ENCODE measurements at regions not wholly inside any gene's neighbourhood (a gene's known extent, or its start where the extent isn't known, plus 50 kb on each side); places are given as distances from the start of the nearest gene placed in this dataset.

- Histone ChIP-seq H3K27me3 (ENCODE audit: control insufficient read depth in 1 of 2, insufficient read depth in 2 of 2, low read length in 2 of 2) (no peaks in the 10 kb centered on the region), H3K4me1 (ENCODE audit: control insufficient read depth in 2 of 2, insufficient read depth in 2 of 2, low read length in 1 of 2) (peaks cover 0 to 3% of the 10 kb centered on the region in 2 donors), H3K36me3 (ENCODE audit: control insufficient read depth in 2 of 2, insufficient read depth in 2 of 2, low read length in 1 of 2) (no peaks in the 10 kb centered on the region), H3K9me3 (ENCODE audit: control insufficient read depth in 2 of 2, insufficient read depth in 1 of 2, low read depth in 1 of 2, low read length in 1 of 2) (no peaks in the 10 kb centered on the region), H3K4me3 (ENCODE audit: low read depth in 1 of 2, low read length in 2 of 2) (no peak overlapping the region), H3K27ac (ENCODE audit: low read depth in 2 of 2, low read length in 1 of 2) (no peak overlapping the region)
- WGBS, 2 donors, result 60 to 63% methylated on average over 19 of the region's 19 CpGs
These were observed 76.3 kb upstream of the IQSEC1 start for GRCh38 chr3:13149330-13150108.

GRCh38 chr3:13148561-13149329 is 75.5 kb upstream of the IQSEC1 start:
- Histone ChIP-seq H3K9me3 (ENCODE audit: control insufficient read depth in 2 of 2, insufficient read depth in 1 of 2, low read depth in 1 of 2, low read length in 1 of 2) (no peaks in the 10 kb centered on the region), H3K4me1 (ENCODE audit: control insufficient read depth in 2 of 2, insufficient read depth in 2 of 2, low read length in 1 of 2) (peaks cover 0 to 3% of the 10 kb centered on the region in 2 donors), H3K27ac (ENCODE audit: low read depth in 2 of 2, low read length in 1 of 2) (no peak overlapping the region), H3K27me3 (ENCODE audit: control insufficient read depth in 1 of 2, insufficient read depth in 2 of 2, low read length in 2 of 2) (no peaks in the 10 kb centered on the region), H3K36me3 (ENCODE audit: control insufficient read depth in 2 of 2, insufficient read depth in 2 of 2, low read length in 1 of 2) (no peaks in the 10 kb centered on the region), H3K4me3 (ENCODE audit: low read depth in 1 of 2, low read length in 2 of 2) (no peak overlapping the region)
- 70 to 71% methylated on average over 13 of the region's 13 CpGs for WGBS, 2 donors

DNA sequence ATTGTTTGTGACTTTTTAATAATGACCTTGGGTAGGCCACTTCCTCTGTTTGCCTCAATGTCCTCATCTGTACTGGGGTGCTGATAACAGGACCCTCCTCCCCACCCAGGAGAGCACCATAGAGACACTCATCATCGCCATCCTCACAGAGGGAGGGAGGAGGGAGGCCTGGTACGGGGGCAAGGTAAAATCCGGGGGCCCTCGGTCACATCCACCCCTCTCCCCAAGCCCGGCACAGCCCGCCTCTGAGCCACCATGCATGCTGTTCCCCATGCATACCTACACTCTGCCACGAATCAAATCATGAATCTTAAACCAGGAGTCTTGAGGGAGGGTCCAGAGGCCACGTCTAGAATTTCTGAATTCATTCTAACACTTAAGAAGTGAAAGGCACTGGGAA is 74.9 kb upstream of the IQSEC1 start:
- Histone ChIP-seq H3K27me3 (ENCODE audit: control insufficient read depth in 1 of 2, insufficient read depth in 2 of 2, low read length in 2 of 2) (no peaks in the 10 kb centered on the region), H3K4me3 (ENCODE audit: low read depth in 1 of 2, low read length in 2 of 2) (no peak overlapping the region), H3K36me3 (ENCODE audit: control insufficient read depth in 2 of 2, insufficient read depth in 2 of 2, low read length in 1 of 2) (no peaks in the 10 kb centered on the region), H3K4me1 (ENCODE audit: control insufficient read depth in 2 of 2, insufficient read depth in 2 of 2, low read length in 1 of 2) (peaks cover 0 to 3% of the 10 kb centered on the region in 2 donors), H3K9me3 (ENCODE audit: control insufficient read depth in 2 of 2, insufficient read depth in 1 of 2, low read depth in 1 of 2, low read length in 1 of 2) (no peaks in the 10 kb centered on the region), H3K27ac (ENCODE audit: low read depth in 2 of 2, low read length in 1 of 2) (no peak overlapping the region)
- WGBS, 2 donors, result 75 to 84% methylated on average over 8 of the region's 8 CpGs

- Histone ChIP-seq H3K9me3 (ENCODE audit: control insufficient read depth in 2 of 2, insufficient read depth in 1 of 2, low read depth in 1 of 2, low read length in 1 of 2) (no peaks in the 10 kb centered on the region), H3K4me1 (ENCODE audit: control insufficient read depth in 2 of 2, insufficient read depth in 2 of 2, low read length in 1 of 2) (peaks cover 0 to 3% of the 10 kb centered on the region in 2 donors), H3K27me3 (ENCODE audit: control insufficient read depth in 1 of 2, insufficient read depth in 2 of 2, low read length in 2 of 2) (no peaks in the 10 kb centered on the region), H3K36me3 (ENCODE audit: control insufficient read depth in 2 of 2, insufficient read depth in 2 of 2, low read length in 1 of 2) (no peaks in the 10 kb centered on the region), H3K27ac (ENCODE audit: low read depth in 2 of 2, low read length in 1 of 2) (no peak overlapping the region), H3K4me3 (ENCODE audit: low read depth in 1 of 2, low read length in 2 of 2) (no peak overlapping the region)
- WGBS, 2 donors, result 84 to 85% methylated on average over 4 of the region's 4 CpGs
These were observed 74.1 kb upstream of the IQSEC1 start for GRCh38 chr3:13147344-13147743.

DNA sequence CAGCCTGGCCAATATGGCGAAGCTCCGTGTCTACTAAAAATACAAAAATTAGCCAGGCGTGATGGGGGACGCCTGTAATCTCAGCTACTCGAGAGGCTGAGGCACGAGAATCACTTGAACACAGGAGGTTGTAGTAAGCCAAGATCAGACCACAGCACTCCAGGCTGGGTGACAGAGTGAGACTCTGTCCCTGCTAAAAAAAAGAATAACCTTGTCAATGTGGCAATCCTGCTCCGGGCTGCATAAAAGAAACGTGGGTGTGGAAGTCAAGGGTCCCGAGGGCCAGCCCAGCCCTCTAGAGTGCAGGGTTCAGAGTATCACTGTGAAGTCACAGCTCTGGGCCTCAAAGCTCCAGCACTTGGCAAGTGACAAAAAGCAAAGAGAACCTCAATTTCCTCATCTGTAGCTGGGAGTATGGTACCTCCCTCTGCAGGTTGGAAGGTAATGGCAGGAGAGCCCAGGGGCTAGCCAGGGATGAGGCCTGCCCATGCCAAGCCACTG is 73.5 kb upstream of the IQSEC1 start:
- H3K4me3 ChIP-seq (ENCODE audit: low read depth in 1 of 2, low read length in 2 of 2), result no peak overlapping the region
- 79 to 83% methylated on average over 9 of the region's 9 CpGs for WGBS, 2 donors
- no peaks in the 10 kb centered on the region for H3K9me3 ChIP-seq (ENCODE audit: control insufficient read depth in 2 of 2, insufficient read depth in 1 of 2, low read depth in 1 of 2, low read length in 1 of 2)
- no peaks in the 10 kb centered on the region for H3K27me3 ChIP-seq (ENCODE audit: control insufficient read depth in 1 of 2, insufficient read depth in 2 of 2, low read length in 2 of 2)
- H3K4me1 ChIP-seq (ENCODE audit: control insufficient read depth in 2 of 2, insufficient read depth in 2 of 2, low read length in 1 of 2), result peaks cover 0 to 3% of the 10 kb centered on the region in 2 donors
- H3K27ac ChIP-seq (ENCODE audit: low read depth in 2 of 2, low read length in 1 of 2), result no peak overlapping the region
- no peaks in the 10 kb centered on the region for H3K36me3 ChIP-seq (ENCODE audit: control insufficient read depth in 2 of 2, insufficient read depth in 2 of 2, low read length in 1 of 2)

- Histone ChIP-seq H3K27me3 (ENCODE audit: control insufficient read depth in 1 of 2, insufficient read depth in 2 of 2, low read length in 2 of 2) (no peaks in the 10 kb centered on the region), H3K9me3 (ENCODE audit: control insufficient read depth in 2 of 2, insufficient read depth in 1 of 2, low read depth in 1 of 2, low read length in 1 of 2) (no peaks in the 10 kb centered on the region), H3K27ac (ENCODE audit: low read depth in 2 of 2, low read length in 1 of 2) (no peak overlapping the region), H3K4me1 (ENCODE audit: control insufficient read depth in 2 of 2, insufficient read depth in 2 of 2, low read length in 1 of 2) (peaks cover 0 to 3% of the 10 kb centered on the region in 2 donors), H3K36me3 (ENCODE audit: control insufficient read depth in 2 of 2, insufficient read depth in 2 of 2, low read length in 1 of 2) (no peaks in the 10 kb centered on the region), H3K4me3 (ENCODE audit: low read depth in 1 of 2, low read length in 2 of 2) (no peak overlapping the region)
- 79 to 83% methylated on average over 16 of the region's 16 CpGs for WGBS, 2 donors
These were observed 72.8 kb upstream of the IQSEC1 start for GRCh38 chr3:13145826-13146642.

DNA sequence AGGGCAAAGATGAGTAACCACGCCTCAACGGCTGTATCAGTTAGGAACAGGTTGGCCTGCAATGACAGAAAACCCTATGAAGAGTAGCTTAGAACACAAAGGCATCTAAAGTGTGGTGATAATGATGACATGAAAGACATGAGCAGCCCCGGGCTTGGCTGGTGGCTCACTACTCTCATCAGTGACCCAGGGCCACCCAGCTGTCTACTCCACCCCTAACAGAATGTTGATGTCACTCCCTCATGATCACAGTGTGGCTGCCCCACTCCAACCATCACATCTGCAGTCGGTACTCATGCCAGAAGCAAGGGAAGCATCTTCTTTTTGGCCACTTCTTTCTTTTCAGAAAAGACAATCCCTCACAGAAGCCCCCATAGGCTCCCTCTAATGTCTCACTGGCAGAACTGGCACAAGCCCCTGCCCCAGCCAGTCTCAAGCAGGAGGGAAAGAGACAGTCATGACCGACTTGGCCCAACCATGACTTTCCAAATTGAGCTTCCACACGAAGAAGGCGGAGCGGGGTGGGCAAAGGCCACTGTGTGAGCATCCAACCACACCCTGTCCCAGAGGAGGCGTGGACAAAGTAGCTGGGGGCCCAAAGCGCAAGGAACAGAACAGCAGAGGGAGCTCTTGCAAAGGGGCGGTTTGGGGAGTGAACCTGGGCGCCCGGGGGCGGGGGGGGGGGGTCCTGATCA is 72.0 kb upstream of the IQSEC1 start:
- H3K36me3 ChIP-seq (ENCODE audit: control insufficient read depth in 2 of 2, insufficient read depth in 2 of 2, low read length in 1 of 2), result no peaks in the 10 kb centered on the region
- 69 to 70% methylated on average over 14 of the region's 14 CpGs for WGBS, 2 donors
- peaks cover 0 to 3% of the 10 kb centered on the region in 2 donors for H3K4me1 ChIP-seq (ENCODE audit: control insufficient read depth in 2 of 2, insufficient read depth in 2 of 2, low read length in 1 of 2)
- H3K4me3 ChIP-seq (ENCODE audit: low read depth in 1 of 2, low read length in 2 of 2), result no peak overlapping the region
- no peaks in the 10 kb centered on the region for H3K9me3 ChIP-seq (ENCODE audit: control insufficient read depth in 2 of 2, insufficient read depth in 1 of 2, low read depth in 1 of 2, low read length in 1 of 2)
- H3K27ac ChIP-seq (ENCODE audit: low read depth in 2 of 2, low read length in 1 of 2), result no peak overlapping the region
- no peaks in the 10 kb centered on the region for H3K27me3 ChIP-seq (ENCODE audit: control insufficient read depth in 1 of 2, insufficient read depth in 2 of 2, low read length in 2 of 2)

DNA sequence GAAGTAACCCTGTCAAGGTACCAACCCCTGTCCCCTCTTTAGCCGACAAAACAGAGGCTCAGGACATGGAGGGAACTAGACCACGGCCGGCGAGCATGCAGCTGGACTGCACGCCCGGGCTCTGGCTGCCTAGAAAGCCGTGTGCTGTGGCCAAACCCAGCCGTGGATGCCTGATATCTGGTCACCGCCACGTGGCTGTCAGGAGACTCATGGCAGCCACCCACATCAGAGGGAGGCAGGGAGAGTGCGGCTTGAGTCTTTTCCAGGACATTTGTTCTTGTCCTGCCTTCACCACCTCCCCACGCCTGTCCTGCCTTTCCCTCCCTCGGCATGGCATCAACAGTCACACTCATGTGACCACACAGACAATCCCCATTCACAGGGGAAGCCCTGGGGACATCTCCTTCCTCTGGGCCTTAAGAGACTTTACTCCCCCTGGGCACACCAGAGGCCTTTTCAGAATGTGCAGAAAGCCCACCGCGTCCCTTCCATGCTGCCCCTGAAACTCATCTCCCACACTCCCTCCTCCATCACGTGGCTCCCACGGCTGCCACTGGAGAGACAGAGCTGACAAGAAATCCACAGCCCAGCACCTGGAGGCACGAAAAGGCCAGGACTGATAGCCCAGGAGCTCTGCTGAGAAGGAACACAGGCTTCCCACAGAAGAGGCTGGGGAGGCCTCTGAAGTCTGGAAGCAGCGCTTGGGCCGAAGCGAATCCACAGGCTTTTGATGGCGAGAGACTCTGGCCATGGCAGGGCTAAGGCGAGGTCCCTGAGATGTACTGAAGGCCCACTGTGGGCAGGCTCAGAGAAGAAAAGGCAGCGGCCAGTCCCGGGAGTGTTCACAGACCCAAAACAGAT is 71.2 kb upstream of the IQSEC1 start:
- H3K36me3 ChIP-seq (ENCODE audit: control insufficient read depth in 2 of 2, insufficient read depth in 2 of 2, low read length in 1 of 2), result no peaks in the 10 kb centered on the region
- no peaks in the 10 kb centered on the region for H3K27me3 ChIP-seq (ENCODE audit: control insufficient read depth in 1 of 2, insufficient read depth in 2 of 2, low read length in 2 of 2)
- no peaks in the 10 kb centered on the region for H3K9me3 ChIP-seq (ENCODE audit: control insufficient read depth in 2 of 2, insufficient read depth in 1 of 2, low read depth in 1 of 2, low read length in 1 of 2)
- H3K27ac ChIP-seq (ENCODE audit: low read depth in 2 of 2, low read length in 1 of 2), result no peak overlapping the region
- 84 to 87% methylated on average over 25 of the region's 25 CpGs for WGBS, 2 donors
- no peak overlapping the region for H3K4me3 ChIP-seq (ENCODE audit: low read depth in 1 of 2, low read length in 2 of 2)
- H3K4me1 ChIP-seq (ENCODE audit: control insufficient read depth in 2 of 2, insufficient read depth in 2 of 2, low read length in 1 of 2), result peaks cover 0 to under 1% of the 10 kb centered on the region in 2 donors

Data from esophagus (tissue), 2 donors.